CD14-positive monocyte (primary cell): ENCODE measurements at regions not wholly inside any gene's neighbourhood (a gene's known extent, or its start where the extent isn't known, plus 50 kb on each side); places are given as distances from the start of the nearest gene placed in this dataset.

Experiments used
- DNase-seq, 3 donors: peaks; one replicate each; pipeline ENCODE4 v3.0.0-alpha.2; 2011 to 2022
- H2AFZ ChIP-seq: 2 replicates; pipeline ENCODE4 v1.6.0; 2012; ENCODE audit warnings: mild to moderate bottlenecking, low read depth, low read length, inconsistent platforms; ENCODE audit not compliant: insufficient read depth, poor library complexity, severe bottlenecking
- H3K27ac ChIP-seq, 2 donors: 1 replicate in 1 of 2; 2 replicates in 1 of 2; pipeline ENCODE4 v1.5.1; 2012 to 2013; ENCODE audit warnings: low read length in 2 of 2, control low read depth in 1 of 2, inconsistent platforms in 1 of 2, low read depth in 1 of 2, mild to moderate bottlenecking in 1 of 2
- H3K27me3 ChIP-seq, 2 donors: one replicate each; pipeline versions ENCODE4 v1.6.0 to v1.6.1; 2011 to 2013; ENCODE audit warnings: low read length in 2 of 2; ENCODE audit not compliant: control insufficient read depth in 2 of 2, insufficient read depth in 2 of 2
- H3K36me3 ChIP-seq, 2 donors: replicated peaks in 1 of 2; 1 replicate in 1 of 2; 2 replicates in 1 of 2; pipeline versions ENCODE4 v1.5.1 to v1.6.1; 2012 to 2013; ENCODE audit warnings: low read length in 2 of 2, control low read depth in 1 of 2, inconsistent platforms in 1 of 2, mild to moderate bottlenecking in 1 of 2; ENCODE audit not compliant: insufficient read depth in 2 of 2, control insufficient read depth in 1 of 2
- H3K4me1 ChIP-seq, 2 donors: 1 replicate in 1 of 2; 2 replicates in 1 of 2; pipeline versions ENCODE4 v1.5.1 to v1.6.1; 2012 to 2013; ENCODE audit warnings: low read length in 2 of 2, control low read depth in 1 of 2, inconsistent platforms in 1 of 2, mild to moderate bottlenecking in 1 of 2, moderate library complexity in 1 of 2; ENCODE audit not compliant: insufficient read depth in 2 of 2, control insufficient read depth in 1 of 2
- H3K4me2 ChIP-seq: replicated peaks from 2 replicates; pipeline ENCODE3; 2012; ENCODE audit warnings: low read length, moderate library complexity, mild to moderate bottlenecking; ENCODE audit not compliant: poor library complexity, severe bottlenecking; ENCODE audit errors: extremely low read depth
- H3K4me3 ChIP-seq, 3 experiments: fragments of 200-600 bp in 1 of 3; sonication (generic) in 1 of 3; replicated peaks in 1 of 3; 1 replicate in 2 of 3; 2 replicates in 1 of 3; pipeline ENCODE4 v1.5.1; 2011 to 2013; ENCODE audit warnings: low read length in 3 of 3, mild to moderate bottlenecking in 3 of 3, control low read depth in 2 of 3, low read depth in 2 of 3, inconsistent platforms in 1 of 3, moderate library complexity in 1 of 3
- H3K79me2 ChIP-seq: 2 replicates; pipeline ENCODE4 v1.6.0; 2012; ENCODE audit warnings: mild to moderate bottlenecking, control low read depth, inconsistent platforms, low read length, moderate library complexity; ENCODE audit not compliant: insufficient read depth
- H3K9ac ChIP-seq: 2 replicates; pipeline ENCODE4 v1.6.0; 2017; ENCODE audit warnings: low read length, mild to moderate bottlenecking; ENCODE audit not compliant: insufficient read depth, poor library complexity, severe bottlenecking
- H3K9me3 ChIP-seq, 2 donors: replicated peaks in 1 of 2; 1 replicate in 1 of 2; 2 replicates in 1 of 2; pipeline versions ENCODE4 v1.5.1 to v1.6.1; 2012 to 2013; ENCODE audit warnings: low read length in 2 of 2, control low read depth in 1 of 2; ENCODE audit not compliant: control insufficient read depth in 1 of 2, insufficient read depth in 1 of 2
- H4K20me1 ChIP-seq: 2 replicates; pipeline ENCODE4 v1.6.0; 2012; ENCODE audit warnings: mild to moderate bottlenecking, low read length, control low read depth, moderate library complexity; ENCODE audit not compliant: insufficient read depth
- H3K27ac Mint-ChIP-seq, 7 donors: one replicate each; pipeline ENCODE4 v1.8.0; 2020; ENCODE audit warnings: mild to moderate bottlenecking in 7 of 7, mixed read lengths in 7 of 7, moderate library complexity in 6 of 7, inconsistent platforms in 2 of 7
- H3K27me3 Mint-ChIP-seq, 3 donors: one replicate each; pipeline ENCODE4 v1.8.0; 2021 to 2022; ENCODE audit warnings: low read depth in 3 of 3, mild to moderate bottlenecking in 3 of 3, mixed read lengths in 3 of 3, moderate library complexity in 3 of 3, inconsistent platforms in 1 of 3
- H3K36me3 Mint-ChIP-seq, 2 donors: one replicate each; pipeline ENCODE4 v1.8.0; 2020; ENCODE audit warnings: mixed read lengths in 2 of 2, inconsistent platforms in 1 of 2, mild to moderate bottlenecking in 1 of 2
- H3K4me1 Mint-ChIP-seq: one replicate; pipeline ENCODE4 v1.8.0; 2020; ENCODE audit warnings: mild to moderate bottlenecking, mixed read lengths
- H3K4me3 Mint-ChIP-seq, 2 donors: one replicate each; pipeline ENCODE4 v1.8.0; 2020; ENCODE audit warnings: mild to moderate bottlenecking in 2 of 2, mixed read lengths in 2 of 2, moderate library complexity in 1 of 2
- H3K9me3 Mint-ChIP-seq, 7 donors: one replicate each; pipeline ENCODE4 v1.8.0; 2020 to 2022; ENCODE audit warnings: mixed read lengths in 7 of 7, mild to moderate bottlenecking in 6 of 7, moderate library complexity in 6 of 7, inconsistent platforms in 2 of 7
- WGBS: methylation state at CpG from one replicate; pipeline ENCODE4 v1.1.5; 2013; ENCODE audit warnings: missing lambda C conversion rate; ENCODE audit not compliant: insufficient coverage; 5-methylcytosine and 5-hydroxymethylcytosine counted together
- intact Hi-C, 2 donors: fragments of 100-400 bp; cut with micrococcal nuclease; formaldehyde crosslinking; loops; one replicate each; pipeline versions ENCODE4 v1.15.0 to v1.15.1; 2023
- TF ChIP-seq, protein P1 (sequence below): fragments of 200-600 bp; IDR thresholded peaks from one replicate; pipeline ENCODE4 v1.8.0; 2022; ENCODE audit warnings: antibody characterized with exemption, mild to moderate bottlenecking

DNA sequence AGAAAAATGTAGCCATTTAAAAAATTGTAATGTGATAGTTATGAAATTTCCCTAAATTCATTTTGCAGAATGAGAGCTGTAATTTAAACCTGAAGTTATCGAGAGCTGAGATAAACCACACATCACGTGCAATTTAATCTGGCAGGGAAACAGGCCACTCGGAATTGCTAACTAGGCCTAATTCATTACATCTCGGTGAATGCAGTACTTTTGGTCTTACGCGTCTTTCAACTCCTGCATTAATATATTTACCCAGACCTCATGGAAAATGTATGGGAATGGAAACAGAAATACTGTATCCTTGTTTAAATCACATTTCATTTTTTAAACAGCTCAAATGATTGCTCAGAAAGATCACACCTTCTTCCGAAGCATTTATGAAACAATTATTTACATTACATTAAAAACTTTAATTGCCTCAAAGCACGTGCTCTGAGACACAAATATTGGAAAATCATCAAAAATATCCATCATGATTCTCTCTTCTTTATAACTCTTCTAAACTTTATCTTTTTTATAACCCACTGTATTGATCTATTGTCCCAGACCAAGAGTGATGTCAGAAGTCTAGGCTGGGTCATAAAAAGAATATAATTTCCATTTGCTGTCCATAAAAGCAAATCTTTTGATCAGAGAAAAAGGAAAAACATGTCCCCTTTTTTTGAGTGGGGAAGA is 111.7 kb upstream of the MYL2 start:
- peaks cover 0 to 19% (median 12%) of the 10 kb centered on the region in 7 donors for H3K9me3 Mint-ChIP-seq
- Histone ChIP-seq H3K27ac (no peak overlapping the region), H2AFZ (no peak overlapping the region), H3K9ac (no peak overlapping the region), H3K4me2 (no peak overlapping the region), H3K9me3 (peaks cover 0 to 22% of the 10 kb centered on the region in 2 donors), H4K20me1 (no peaks in the 10 kb centered on the region), H3K79me2 (no peaks in the 10 kb centered on the region), H3K4me1 (peaks cover 17 to 26% of the 10 kb centered on the region in 2 donors), H3K27me3 (peaks cover 49 to 63% of the 10 kb centered on the region in 2 donors), H3K4me3 (no peak overlapping the region), H3K36me3 (no peaks in the 10 kb centered on the region)
- no peak overlapping the region for H3K27ac Mint-ChIP-seq
- intact Hi-C loops: no loop called here
- peaks cover 22% of the 10 kb centered on the region for H3K4me1 Mint-ChIP-seq
- WGBS: 100% methylated on average over 1 of the region's 8 CpGs
- H3K4me3 Mint-ChIP-seq: peak overlapping the region in 1 of 2 donors; percentile 80
- no peak for DNase-seq
- peaks cover 56 to 79% (median 56%) of the 10 kb centered on the region in 3 donors for H3K27me3 Mint-ChIP-seq
- H3K36me3 Mint-ChIP-seq: peaks cover 0 to 5% of the 10 kb centered on the region in 2 donors
- TF ChIP-seq, protein P1, sequence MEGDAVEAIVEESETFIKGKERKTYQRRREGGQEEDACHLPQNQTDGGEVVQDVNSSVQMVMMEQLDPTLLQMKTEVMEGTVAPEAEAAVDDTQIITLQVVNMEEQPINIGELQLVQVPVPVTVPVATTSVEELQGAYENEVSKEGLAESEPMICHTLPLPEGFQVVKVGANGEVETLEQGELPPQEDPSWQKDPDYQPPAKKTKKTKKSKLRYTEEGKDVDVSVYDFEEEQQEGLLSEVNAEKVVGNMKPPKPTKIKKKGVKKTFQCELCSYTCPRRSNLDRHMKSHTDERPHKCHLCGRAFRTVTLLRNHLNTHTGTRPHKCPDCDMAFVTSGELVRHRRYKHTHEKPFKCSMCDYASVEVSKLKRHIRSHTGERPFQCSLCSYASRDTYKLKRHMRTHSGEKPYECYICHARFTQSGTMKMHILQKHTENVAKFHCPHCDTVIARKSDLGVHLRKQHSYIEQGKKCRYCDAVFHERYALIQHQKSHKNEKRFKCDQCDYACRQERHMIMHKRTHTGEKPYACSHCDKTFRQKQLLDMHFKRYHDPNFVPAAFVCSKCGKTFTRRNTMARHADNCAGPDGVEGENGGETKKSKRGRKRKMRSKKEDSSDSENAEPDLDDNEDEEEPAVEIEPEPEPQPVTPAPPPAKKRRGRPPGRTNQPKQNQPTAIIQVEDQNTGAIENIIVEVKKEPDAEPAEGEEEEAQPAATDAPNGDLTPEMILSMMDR: no peak

DNA sequence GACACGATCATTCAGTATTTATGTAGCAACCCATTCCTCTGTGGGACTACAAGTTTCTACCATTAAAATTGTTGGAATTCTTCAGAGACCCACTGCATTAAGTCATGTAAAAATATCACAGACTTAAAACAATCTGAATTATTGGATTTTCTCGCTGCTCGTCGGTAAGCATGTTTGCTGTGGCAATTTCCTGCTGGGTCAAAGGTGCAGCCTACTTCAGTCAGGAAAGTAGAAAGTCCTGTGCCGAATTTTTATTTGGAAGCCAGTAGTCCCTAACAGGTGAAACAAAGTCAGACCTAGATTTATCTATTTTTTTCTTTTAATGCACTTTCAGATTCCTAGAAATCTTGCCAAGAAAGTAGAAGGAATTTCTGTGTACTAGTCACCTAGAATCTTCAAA is 110.4 kb upstream of the MYL2 start:
- Histone ChIP-seq H3K4me2 (no peak overlapping the region), H3K27ac (no peak overlapping the region), H4K20me1 (no peaks in the 10 kb centered on the region), H3K4me1 (peaks cover 14 to 22% of the 10 kb centered on the region in 2 donors), H2AFZ (no peak overlapping the region), H3K79me2 (no peaks in the 10 kb centered on the region), H3K9ac (no peak overlapping the region), H3K9me3 (peaks cover 0 to 14% of the 10 kb centered on the region in 2 donors), H3K36me3 (no peaks in the 10 kb centered on the region), H3K27me3 (peaks cover 41 to 53% of the 10 kb centered on the region in 2 donors), H3K4me3 (no peak overlapping the region)
- WGBS: 65% methylated on average over 4 of the region's 5 CpGs
- Mint-ChIP-seq H3K27me3 (peaks cover 44 to 76% (median 49%) of the 10 kb centered on the region in 3 donors), H3K36me3 (peaks cover 0 to 5% of the 10 kb centered on the region in 2 donors), H3K9me3 (peaks cover 0 to 13% (median 10%) of the 10 kb centered on the region in 7 donors), H3K27ac (no peak overlapping the region), H3K4me1 (peaks cover 11% of the 10 kb centered on the region), H3K4me3 (peak overlapping the region in 1 of 2 donors; percentile 46)
- intact Hi-C loops: no loop called here
- TF ChIP-seq, protein P1: no peak
- DNase-seq: no peak
